Femur (tissue), 1 donor: ENCODE measurements at regions not wholly inside any gene's neighbourhood (a gene's known extent, or its start where the extent isn't known, plus 50 kb on each side); places are given as distances from the start of the nearest gene placed in this dataset.
"Not testable (repeated sequence)": the region's sequence is repeated elsewhere in the genome, so short reads cannot be mapped to it uniquely, and the experiment has no call there.

Experiments used
- DNase-seq: peaks from one replicate; pipeline ENCODE4 v3.0.0-alpha.2; 2017

GRCh38 chr2:187055463-187055862 lies 206.5 kb upstream of the ZSWIM2 start:
- DNase-seq: no peak

GRCh38 chr2:187054501-187055319 lies 205.7 kb upstream of the ZSWIM2 start:
- DNase-seq: no peak

- DNase-seq: no peak
Measured at GRCh38 chr2:187051350-187051749, 202.4 kb upstream of the ZSWIM2 start.

- no peak for DNase-seq
Measured at GRCh38 chr2:187050409-187050998, 201.5 kb upstream of the ZSWIM2 start.

GRCh38 chr2:187037310-187037709 lies 188.3 kb upstream of the ZSWIM2 start:
- no peak for DNase-seq

GRCh38 chr2:187034434-187034833 lies 185.5 kb upstream of the ZSWIM2 start:
- DNase-seq: no peak

GRCh38 chr2:187024739-187025138 lies 175.8 kb upstream of the ZSWIM2 start:
- DNase-seq: no peak

- not testable (repeated sequence) for DNase-seq
Measured at GRCh38 chr2:187023996-187024395, 175.0 kb upstream of the ZSWIM2 start.

GRCh38 chr2:187017438-187017837 lies 168.5 kb upstream of the ZSWIM2 start:
- DNase-seq: no peak

GRCh38 chr2:187013058-187013457 lies 164.1 kb upstream of the ZSWIM2 start:
- DNase-seq: no peak

- no peak for DNase-seq
Measured at GRCh38 chr2:187011206-187011832, 162.3 kb upstream of the ZSWIM2 start.

GRCh38 chr2:187009483-187010239 lies 160.7 kb upstream of the ZSWIM2 start:
- no peak for DNase-seq

- no peak for DNase-seq
Measured at GRCh38 chr2:187008111-187008510, 159.1 kb upstream of the ZSWIM2 start.

- no peak for DNase-seq
Measured at GRCh38 chr2:187003611-187004010, 154.6 kb upstream of the ZSWIM2 start.

- DNase-seq: no peak
Measured at GRCh38 chr2:187003038-187003554, 154.1 kb upstream of the ZSWIM2 start.

- DNase-seq: no peak
Measured at GRCh38 chr2:187002242-187002641, 153.3 kb upstream of the ZSWIM2 start.

- no peak for DNase-seq
Measured at GRCh38 chr2:187001248-187001647, 152.3 kb upstream of the ZSWIM2 start.

GRCh38 chr2:186995092-186995491 lies 146.1 kb upstream of the ZSWIM2 start:
- no peak for DNase-seq

- no peak for DNase-seq
Measured at GRCh38 chr2:186992597-186992996, 143.6 kb upstream of the ZSWIM2 start.

- DNase-seq: no peak
Measured at GRCh38 chr2:186991766-186992417, 142.9 kb upstream of the ZSWIM2 start.

GRCh38 chr2:186984966-186985365 lies 136.0 kb upstream of the ZSWIM2 start:
- DNase-seq: no peak

GRCh38 chr2:186984481-186984880 lies 135.5 kb upstream of the ZSWIM2 start:
- DNase-seq: no peak
